GM21381 (cell line): ENCODE measurements at regions not wholly inside any gene's neighbourhood (a gene's known extent, or its start where the extent isn't known, plus 50 kb on each side); places are given as distances from the start of the nearest gene placed in this dataset.
"Not testable (repeated sequence)": the region's sequence is repeated elsewhere in the genome, so short reads cannot be mapped to it uniquely, and the experiment has no call there.

Experiments used
- ATAC-seq: cut with Tn5 transposase; IDR thresholded peaks from one replicate; pipeline ENCODE4 v1.9.1; 2021; ENCODE audit warnings: mild to moderate bottlenecking, moderate library complexity; ENCODE audit not compliant: unreplicated experiment

GRCh38 chr5:155489949-155490348 is 476.4 kb downstream of the KIF4B start:
- ATAC-seq = no peak

- no peak for ATAC-seq
Measured at GRCh38 chr5:155492191-155492590, 478.6 kb downstream of the KIF4B start.

- no peak for ATAC-seq
Measured at GRCh38 chr5:155504606-155505005, 491.1 kb downstream of the KIF4B start.

- no peak for ATAC-seq
Measured at GRCh38 chr5:155507363-155507762, 493.8 kb downstream of the KIF4B start.

GRCh38 chr5:155508673-155509072 is 495.1 kb downstream of the KIF4B start:
- ATAC-seq = no peak

- no peak for ATAC-seq
Measured at GRCh38 chr5:155512329-155512728, 498.8 kb downstream of the KIF4B start.

- ATAC-seq = no peak
Measured at GRCh38 chr5:155514105-155514563, 500.6 kb downstream of the KIF4B start.

- ATAC-seq = no peak
Measured at GRCh38 chr5:155522540-155522939, 509.0 kb downstream of the KIF4B start.

- no peak for ATAC-seq
Measured at GRCh38 chr5:155529362-155529761, 515.8 kb downstream of the KIF4B start.

GRCh38 chr5:155530046-155530445 is 516.5 kb downstream of the KIF4B start:
- no peak for ATAC-seq

- ATAC-seq = no peak
Measured at GRCh38 chr5:155532621-155533311, 519.2 kb downstream of the KIF4B start.

- no peak for ATAC-seq
Measured at GRCh38 chr5:155540000-155540595, 526.5 kb downstream of the KIF4B start.

- ATAC-seq = no peak
Measured at GRCh38 chr5:155546075-155546474, 532.5 kb downstream of the KIF4B start.

GRCh38 chr5:155554500-155554899 is 540.9 kb downstream of the KIF4B start:
- ATAC-seq = no peak

- ATAC-seq = no peak
Measured at GRCh38 chr5:155556222-155556621, 542.7 kb downstream of the KIF4B start.

GRCh38 chr5:155556700-155557099 is 543.1 kb downstream of the KIF4B start:
- no peak for ATAC-seq

GRCh38 chr5:155562158-155562557 is 548.6 kb downstream of the KIF4B start:
- ATAC-seq = no peak

- ATAC-seq = no peak
Measured at GRCh38 chr5:155564541-155564940, 551.0 kb downstream of the KIF4B start.

GRCh38 chr5:155575861-155576260 is 562.3 kb downstream of the KIF4B start:
- ATAC-seq = no peak

GRCh38 chr5:155586808-155587207 is 573.3 kb downstream of the KIF4B start:
- ATAC-seq = not testable (repeated sequence)

GRCh38 chr5:155587458-155587857 is 573.9 kb downstream of the KIF4B start:
- ATAC-seq = no peak

GRCh38 chr5:155591273-155591672 is 577.7 kb downstream of the KIF4B start:
- ATAC-seq = no peak

GRCh38 chr5:155594270-155594669 is 580.7 kb downstream of the KIF4B start:
- ATAC-seq = no peak
